HG03196 (cell line): ENCODE measurements at regions not wholly inside any gene's neighbourhood (a gene's known extent, or its start where the extent isn't known, plus 50 kb on each side); places are given as distances from the start of the nearest gene placed in this dataset.
"Not testable (repeated sequence)": the region's sequence is repeated elsewhere in the genome, so short reads cannot be mapped to it uniquely, and the experiment has no call there.

Experiments used
- ATAC-seq: cut with Tn5 transposase; IDR thresholded peaks from one replicate; pipeline ENCODE4 v1.9.1; 2021; ENCODE audit not compliant: unreplicated experiment

DNA sequence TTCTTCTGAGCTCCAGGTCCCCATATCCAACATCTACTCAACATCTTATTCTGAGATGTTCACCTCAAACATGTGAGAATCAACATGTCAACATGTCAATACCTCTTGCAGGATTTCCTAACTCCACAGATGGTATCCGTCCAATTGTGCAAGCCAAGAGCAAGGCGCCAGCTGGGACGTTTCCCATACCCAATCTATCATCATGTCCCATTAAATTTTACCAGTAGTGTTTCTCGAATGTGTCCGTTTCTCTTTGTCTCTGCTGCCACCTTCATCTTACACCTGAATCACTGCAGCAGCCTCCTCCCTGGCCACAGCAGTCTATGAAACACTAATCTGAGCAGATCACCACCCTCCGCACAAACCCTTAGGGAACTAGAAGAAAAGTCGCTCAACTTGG is 78.0 kb upstream of the RPS6KA2 start:
- no peak for ATAC-seq

DNA sequence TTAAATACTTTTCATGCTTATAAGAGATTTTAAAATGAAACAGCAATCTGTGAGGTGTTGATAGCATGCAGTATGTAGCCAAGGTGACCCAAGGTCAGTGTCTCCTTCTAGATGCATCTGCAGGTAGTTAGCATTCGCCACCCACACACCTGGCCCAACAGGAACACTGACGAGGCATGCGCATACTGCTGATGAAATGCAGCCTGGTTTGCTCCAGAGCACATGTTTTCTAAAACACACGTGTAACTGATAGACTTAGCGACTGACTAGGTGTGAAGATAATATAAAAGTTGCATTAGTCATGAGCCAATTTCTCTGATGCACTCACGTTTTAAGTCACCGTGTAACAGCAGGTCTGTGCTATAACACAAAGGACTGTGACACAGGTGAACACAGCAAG is 77.1 kb upstream of the RPS6KA2 start:
- no peak for ATAC-seq

DNA sequence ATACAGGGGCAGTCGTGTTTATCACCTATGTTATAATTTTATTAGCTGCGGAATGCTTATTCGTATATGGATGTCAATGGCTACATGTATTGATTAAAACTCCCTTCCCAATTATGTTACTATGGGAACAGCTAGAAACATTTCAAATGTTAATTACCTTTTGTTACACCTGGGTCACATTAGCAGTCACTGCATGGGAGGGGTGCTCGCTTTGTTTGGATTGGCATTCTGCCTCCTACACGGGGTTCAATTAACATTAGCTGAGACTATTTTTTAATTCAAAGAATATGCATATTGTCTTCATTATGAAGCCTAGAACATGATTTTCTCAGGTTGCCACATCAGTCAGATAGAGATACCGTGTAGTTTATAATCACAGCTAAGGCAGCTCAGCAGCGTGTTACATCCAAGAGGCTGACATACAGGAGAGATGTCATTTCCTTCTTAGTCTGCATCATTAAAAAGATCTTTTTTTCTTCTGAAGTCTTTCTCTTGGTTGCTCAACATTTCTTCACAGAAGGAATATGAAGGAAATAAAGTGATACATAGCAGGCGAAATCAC is 76.2 kb upstream of the RPS6KA2 start:
- no peak for ATAC-seq

DNA sequence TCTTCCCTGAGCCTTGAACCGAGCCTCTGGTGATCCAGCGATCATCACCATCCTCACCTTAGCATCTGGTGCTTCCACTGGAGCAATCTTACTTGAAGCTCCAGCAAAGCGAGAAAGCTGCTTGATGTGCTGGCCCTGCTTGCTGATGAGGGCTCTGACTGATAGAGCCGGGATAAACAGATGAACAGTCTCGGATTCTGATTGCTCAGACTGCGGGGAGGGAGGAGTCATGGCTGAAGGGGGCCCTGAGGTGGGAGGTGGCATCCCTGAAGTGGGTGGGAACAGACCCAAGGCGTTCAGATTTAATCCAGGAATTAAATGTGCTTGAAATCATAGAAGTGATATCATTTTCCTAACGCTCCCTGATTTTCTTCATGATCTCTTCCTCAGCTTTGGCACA is 74.4 kb upstream of the RPS6KA2 start:
- ATAC-seq: not testable (repeated sequence)

DNA sequence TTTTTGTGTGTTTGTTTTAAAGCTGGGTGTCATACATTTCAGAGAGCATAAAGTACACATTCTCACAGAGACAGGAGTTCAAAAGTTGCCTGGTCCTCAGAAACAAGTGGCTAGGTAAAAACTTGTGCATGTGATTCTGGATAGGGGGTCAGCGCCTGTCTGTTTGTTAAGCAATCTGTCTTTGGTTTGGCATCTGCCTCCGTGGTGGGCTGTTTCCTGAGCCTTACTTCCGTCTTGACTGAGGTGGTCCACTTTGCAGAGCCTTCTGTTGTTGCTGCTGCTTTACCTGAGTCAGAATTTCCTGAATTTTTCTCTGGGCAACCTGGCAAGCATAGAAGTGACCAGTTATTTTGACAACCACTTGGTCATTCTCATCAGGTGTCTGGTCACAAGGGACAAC is 73.8 kb upstream of the RPS6KA2 start:
- ATAC-seq: not testable (repeated sequence)

DNA sequence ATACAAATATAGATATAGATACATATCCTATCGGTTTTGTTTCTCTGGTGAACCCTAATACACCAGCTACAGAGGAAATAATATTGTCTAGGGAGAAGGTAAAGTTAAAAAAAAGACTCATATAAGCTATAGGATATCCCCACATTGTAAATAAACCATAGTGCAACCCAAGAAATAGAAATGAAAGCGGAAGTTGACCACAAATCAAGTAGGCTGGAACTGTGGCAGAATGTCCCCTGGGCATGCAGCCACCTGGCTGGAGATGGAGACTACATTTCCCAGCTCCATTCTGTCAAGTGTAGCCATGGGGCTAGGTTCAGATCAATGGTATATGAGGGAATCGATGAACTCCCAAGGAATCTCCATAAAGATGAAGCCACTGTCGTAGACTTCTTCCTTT is 70.1 kb upstream of the RPS6KA2 start:
- ATAC-seq: peak; percentile 71

DNA sequence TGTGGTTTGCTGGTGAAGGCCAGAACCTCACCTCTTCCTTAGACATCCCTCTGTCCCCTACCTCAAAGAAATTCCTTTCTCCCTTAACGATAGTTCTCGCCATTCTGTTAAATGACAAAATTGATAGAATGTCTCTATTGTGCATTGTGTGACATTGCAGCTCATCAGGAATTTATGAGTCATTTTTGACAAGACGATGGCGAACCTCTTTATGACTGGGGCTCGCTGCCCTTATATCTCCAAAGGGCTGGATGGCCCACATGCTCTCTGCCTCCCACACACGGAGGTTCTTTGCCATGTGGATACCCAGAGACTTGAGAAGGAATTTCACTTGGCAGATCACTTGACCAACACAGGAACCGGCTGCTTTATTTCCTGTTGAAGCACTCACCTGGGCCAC is 66.8 kb upstream of the RPS6KA2 start:
- no peak for ATAC-seq

- ATAC-seq: no peak
Observed at GRCh38 chr6:166692723-166693302, 65.8 kb upstream of the RPS6KA2 start.

DNA sequence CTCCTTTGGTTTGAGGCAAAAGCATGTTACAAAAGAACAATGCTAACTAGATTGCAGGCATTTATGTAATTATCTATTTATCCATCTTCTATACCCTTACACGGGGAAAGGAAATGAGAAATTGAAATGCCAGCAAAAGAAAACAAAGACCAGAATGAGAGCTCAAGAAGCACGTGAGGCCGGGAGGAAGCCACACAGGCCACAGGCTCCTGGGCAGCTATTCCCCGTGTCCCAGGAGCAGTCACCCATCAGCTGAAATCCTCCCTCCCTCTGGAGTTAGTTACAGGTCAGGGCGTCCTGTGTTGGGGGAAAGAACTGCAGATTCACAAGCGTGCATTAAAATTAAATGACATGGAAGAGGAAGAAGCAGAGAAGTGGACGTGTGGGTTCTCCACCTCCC is 64.7 kb upstream of the RPS6KA2 start:
- no peak for ATAC-seq

DNA sequence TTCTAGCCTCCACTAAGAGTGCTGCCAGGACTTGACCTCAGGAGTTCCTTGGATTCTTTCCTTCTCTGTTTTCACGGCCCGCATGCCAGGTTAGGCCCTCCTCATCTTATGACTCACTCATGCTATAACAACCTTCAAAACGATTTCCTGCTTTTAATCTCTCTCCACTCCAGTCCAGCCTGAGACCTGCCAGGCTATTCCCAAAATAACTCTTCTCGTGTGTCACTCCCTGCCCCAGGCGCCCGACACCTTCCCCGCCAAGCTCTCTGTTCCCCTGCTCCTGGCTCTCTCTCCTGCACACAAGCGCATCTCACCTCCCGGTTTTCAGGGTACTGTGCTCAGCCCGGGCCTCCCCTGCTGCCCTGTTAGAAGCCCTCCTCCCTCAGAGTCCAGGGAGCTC is 64.1 kb upstream of the RPS6KA2 start:
- no peak for ATAC-seq

DNA sequence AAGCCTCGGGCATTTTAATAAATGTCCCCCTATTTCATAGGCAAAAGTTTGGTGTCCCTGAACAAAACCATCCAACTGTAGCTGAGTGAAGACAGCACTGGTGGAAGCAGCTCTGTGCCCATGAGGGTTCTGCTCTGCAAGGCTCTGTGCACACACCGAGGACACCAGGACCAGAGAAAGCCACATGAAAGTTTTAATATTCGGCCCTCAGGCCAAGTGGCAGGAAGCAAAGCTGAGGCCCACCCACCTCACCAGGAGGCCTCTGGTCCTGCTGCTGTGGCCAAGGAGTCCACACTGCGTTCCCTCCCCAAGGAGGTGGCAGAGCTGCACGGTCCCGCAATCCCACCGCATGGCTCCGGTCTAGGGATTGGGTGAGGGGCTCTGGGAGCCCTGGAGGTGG is 62.6 kb upstream of the RPS6KA2 start:
- no peak for ATAC-seq

DNA sequence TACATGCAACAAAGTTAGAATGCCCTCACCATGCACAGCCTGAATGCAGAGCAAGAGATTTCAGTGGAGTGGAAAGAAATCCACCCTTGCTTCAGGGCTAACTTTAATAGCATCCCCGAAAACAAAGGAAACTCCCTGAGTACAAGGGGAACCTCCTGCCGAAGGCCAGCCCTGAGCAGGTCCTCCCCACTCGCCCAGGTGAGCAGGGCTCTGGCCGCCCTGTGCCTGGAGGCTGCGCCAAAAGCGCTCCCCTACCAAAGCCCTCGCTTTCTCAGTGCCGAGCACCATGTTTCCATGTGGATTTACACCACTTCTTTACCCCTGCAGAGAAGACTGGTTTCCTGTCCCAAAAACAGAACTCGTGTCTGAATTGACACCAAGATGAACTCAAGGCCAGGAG is 61.9 kb upstream of the RPS6KA2 start:
- ATAC-seq: no peak

DNA sequence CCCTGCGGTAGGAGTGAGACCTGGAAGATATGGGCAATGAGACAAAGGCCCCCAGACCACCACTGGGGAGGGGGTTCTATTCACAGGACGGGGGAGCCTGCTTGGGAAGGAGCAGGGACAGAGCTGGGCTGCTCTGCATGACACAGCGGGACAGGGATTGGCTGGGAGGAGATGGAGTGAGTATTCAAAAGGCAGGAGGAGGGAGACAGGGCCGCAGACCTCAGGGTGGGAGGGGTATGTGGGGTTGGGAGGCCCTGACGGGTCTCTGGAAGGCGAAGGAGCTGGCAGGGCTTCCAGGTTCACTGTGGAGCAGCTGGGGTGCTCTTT is 60.8 kb upstream of the RPS6KA2 start:
- ATAC-seq: no peak

DNA sequence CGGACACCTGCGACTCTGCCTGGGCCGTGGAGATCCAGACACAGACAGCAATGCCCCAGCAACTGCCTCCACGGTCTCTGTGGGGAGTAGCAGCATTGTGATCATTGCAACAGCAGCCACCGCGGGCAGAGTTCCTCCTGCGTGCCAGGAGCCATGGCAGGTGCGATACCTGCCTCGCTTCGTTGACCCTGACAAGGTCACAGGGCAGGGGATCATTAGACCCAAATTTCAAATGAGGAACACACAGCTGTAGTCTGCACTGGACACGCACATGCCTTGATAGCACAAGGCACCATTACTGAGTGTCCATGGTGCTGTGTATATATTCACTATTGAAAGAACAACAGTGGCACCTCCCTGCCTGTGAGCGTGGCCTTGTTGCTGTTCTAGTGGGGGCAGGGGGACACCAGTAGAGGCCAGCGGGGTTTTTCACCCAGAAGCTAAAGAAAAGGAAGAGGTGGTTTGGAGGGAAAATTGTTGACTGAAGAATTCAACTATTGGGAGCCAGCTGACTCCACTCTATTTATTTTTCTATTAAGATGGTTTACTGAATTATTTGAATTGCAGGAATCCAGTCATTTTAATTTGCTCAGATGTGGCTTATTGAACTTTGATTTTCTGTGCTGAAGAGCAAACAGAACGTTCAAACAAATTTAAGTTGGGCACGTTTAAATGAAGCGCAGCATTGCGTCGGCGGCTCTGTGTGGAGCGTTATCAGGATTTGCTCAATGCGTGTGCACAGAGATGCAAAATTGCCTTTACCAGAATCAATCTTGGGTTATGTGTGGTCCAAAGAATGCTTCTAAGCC is 60.2 kb upstream of the RPS6KA2 start:
- ATAC-seq: no peak

- no peak for ATAC-seq
Observed at GRCh38 chr6:166686317-166686716, 59.3 kb upstream of the RPS6KA2 start.

GRCh38 chr6:166684866-166685265 is 57.8 kb upstream of the RPS6KA2 start:
- ATAC-seq: no peak

GRCh38 chr6:166684170-166684569 is 57.1 kb upstream of the RPS6KA2 start:
- no peak for ATAC-seq

- no peak for ATAC-seq
Observed at GRCh38 chr6:166683477-166683876, 56.4 kb upstream of the RPS6KA2 start.

DNA sequence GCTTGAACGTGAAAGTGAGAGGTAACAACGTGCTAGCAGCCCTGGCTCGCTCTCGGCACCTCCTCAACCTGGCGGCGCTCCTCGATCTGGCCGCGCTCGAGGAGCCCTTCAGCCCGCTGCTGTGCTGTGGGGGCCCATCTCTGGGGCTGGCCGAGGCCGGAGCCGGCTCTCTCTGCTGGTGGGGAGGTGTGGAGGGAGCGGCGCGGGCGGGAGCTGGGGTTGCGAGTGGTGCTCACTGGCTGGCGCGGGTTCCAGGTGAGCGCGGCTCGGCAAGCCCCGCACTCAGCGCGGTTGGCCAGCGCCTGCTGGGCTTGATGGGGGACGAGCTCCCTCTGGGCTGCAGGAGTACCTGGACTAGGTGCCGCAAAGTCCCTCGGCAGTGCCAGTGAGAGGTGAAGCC is 52.5 kb upstream of the RPS6KA2 start:
- no peak for ATAC-seq

GRCh38 chr6:166678426-166678825 is 51.4 kb upstream of the RPS6KA2 start:
- ATAC-seq: no peak

- no peak for ATAC-seq
Observed at GRCh38 chr6:166677941-166678340, 50.9 kb upstream of the RPS6KA2 start.
